ENCODE measurements at regions not wholly inside any gene's neighbourhood (a gene's known extent, or its start where the extent isn't known, plus 50 kb on each side); places are given as distances from the start of the nearest gene placed in this dataset.

DNA sequence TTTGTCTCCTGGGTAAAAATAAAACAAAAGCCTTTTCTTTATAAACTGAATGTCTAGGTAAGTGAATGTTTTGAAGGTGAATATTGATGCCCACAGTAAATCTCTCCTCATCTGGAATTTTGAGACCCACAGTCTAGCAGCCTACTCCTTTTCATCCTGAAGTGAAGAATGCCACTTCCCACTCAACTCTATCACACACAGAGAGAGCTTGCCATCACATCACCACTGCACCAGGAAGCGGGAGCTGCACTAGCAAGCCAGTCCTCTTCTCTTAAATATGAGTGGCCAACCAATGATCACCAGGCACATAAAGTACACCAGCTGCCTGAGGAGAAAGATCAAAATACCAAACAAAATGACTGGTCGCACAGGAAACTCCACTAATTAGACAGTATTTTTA lies 140.8 kb downstream of the MRPL39 start:
- no peak overlapping the region for H3K27ac ChIP-seq (ENCODE audit: low read length)

DNA sequence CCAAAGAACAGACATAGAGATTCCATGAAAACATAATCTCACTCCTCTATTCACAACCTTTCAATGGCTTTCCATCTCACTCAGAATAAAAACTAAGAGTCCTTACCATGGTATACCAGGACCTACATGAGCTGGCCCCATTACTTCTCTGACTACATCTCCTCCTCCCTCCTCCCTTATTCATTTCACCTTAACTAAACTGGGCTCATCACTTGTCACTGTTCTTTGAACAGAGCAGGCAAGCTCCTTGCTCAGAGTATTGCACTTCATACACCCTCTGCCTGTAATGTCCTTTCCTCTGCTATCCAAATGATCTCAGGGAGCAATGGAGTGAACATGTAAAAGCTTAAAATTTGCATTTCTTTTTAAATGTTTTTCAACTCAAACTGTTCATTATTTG lies 142.0 kb downstream of the MRPL39 start:
- Histone ChIP-seq H3K27me3 (ENCODE audit: insufficient read depth, low read depth, low read length) (no peaks in the 10 kb centered on the region), H3K9ac (ENCODE audit: low read length) (no peak overlapping the region), H4K20me1 (ENCODE audit: insufficient read depth) (no peaks in the 10 kb centered on the region), H3K9me3 (ENCODE audit: low read length) (no peaks in the 10 kb centered on the region), H3F3A (ENCODE audit: insufficient read depth, low read length, poor library complexity, severe bottlenecking) (no peaks in the 10 kb centered on the region), H3K27ac (ENCODE audit: low read length) (no peak overlapping the region), H3K36me3 (ENCODE audit: insufficient read depth, low read length) (no peaks in the 10 kb centered on the region), H3K79me2 (replicated peaks; ENCODE audit: insufficient read depth, low read length) (no peaks in the 10 kb centered on the region), H3K4me2 (ENCODE audit: low read length) (no peak overlapping the region), H2AFZ (ENCODE audit: low read depth, low read length) (no peak overlapping the region), H3K9me2 (ENCODE audit: insufficient read depth, low read length) (no peaks in the 10 kb centered on the region), H3K4me3 (ENCODE audit: low read length) (no peak overlapping the region)
- TF ChIP-seq EP300 (conservative IDR thresholded peaks at IDR 0.05; ENCODE audit: poor library complexity, severe bottlenecking) (no peak), SMC3 (conservative IDR thresholded peaks at IDR 0.05; ENCODE audit: poor library complexity) (no peak), TAF1 (IDR thresholded peaks at IDR 0.05; ENCODE audit: low read depth) (no peak), EZH2 (IDR thresholded peaks at IDR 0.05; ENCODE audit: borderline replicate concordance, insufficient read depth, low read length, poor library complexity, severe bottlenecking) (no peak), POLR2AphosphoS5 (IDR thresholded peaks at IDR 0.05) (no peak), MXI1 (conservative IDR thresholded peaks at IDR 0.05; ENCODE audit: poor library complexity, severe bottlenecking) (no peak), RAD21 (conservative IDR thresholded peaks at IDR 0.05) (no peak)
- TF ChIP-seq, protein P1, sequence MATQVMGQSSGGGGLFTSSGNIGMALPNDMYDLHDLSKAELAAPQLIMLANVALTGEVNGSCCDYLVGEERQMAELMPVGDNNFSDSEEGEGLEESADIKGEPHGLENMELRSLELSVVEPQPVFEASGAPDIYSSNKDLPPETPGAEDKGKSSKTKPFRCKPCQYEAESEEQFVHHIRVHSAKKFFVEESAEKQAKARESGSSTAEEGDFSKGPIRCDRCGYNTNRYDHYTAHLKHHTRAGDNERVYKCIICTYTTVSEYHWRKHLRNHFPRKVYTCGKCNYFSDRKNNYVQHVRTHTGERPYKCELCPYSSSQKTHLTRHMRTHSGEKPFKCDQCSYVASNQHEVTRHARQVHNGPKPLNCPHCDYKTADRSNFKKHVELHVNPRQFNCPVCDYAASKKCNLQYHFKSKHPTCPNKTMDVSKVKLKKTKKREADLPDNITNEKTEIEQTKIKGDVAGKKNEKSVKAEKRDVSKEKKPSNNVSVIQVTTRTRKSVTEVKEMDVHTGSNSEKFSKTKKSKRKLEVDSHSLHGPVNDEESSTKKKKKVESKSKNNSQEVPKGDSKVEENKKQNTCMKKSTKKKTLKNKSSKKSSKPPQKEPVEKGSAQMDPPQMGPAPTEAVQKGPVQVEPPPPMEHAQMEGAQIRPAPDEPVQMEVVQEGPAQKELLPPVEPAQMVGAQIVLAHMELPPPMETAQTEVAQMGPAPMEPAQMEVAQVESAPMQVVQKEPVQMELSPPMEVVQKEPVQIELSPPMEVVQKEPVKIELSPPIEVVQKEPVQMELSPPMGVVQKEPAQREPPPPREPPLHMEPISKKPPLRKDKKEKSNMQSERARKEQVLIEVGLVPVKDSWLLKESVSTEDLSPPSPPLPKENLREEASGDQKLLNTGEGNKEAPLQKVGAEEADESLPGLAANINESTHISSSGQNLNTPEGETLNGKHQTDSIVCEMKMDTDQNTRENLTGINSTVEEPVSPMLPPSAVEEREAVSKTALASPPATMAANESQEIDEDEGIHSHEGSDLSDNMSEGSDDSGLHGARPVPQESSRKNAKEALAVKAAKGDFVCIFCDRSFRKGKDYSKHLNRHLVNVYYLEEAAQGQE (IDR thresholded peaks at IDR 0.05; ENCODE audit: borderline replicate concordance): no peak
- TF ChIP-seq, protein P2, sequence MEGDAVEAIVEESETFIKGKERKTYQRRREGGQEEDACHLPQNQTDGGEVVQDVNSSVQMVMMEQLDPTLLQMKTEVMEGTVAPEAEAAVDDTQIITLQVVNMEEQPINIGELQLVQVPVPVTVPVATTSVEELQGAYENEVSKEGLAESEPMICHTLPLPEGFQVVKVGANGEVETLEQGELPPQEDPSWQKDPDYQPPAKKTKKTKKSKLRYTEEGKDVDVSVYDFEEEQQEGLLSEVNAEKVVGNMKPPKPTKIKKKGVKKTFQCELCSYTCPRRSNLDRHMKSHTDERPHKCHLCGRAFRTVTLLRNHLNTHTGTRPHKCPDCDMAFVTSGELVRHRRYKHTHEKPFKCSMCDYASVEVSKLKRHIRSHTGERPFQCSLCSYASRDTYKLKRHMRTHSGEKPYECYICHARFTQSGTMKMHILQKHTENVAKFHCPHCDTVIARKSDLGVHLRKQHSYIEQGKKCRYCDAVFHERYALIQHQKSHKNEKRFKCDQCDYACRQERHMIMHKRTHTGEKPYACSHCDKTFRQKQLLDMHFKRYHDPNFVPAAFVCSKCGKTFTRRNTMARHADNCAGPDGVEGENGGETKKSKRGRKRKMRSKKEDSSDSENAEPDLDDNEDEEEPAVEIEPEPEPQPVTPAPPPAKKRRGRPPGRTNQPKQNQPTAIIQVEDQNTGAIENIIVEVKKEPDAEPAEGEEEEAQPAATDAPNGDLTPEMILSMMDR (IDR thresholded peaks at IDR 0.05; ENCODE audit: poor library complexity, severe bottlenecking): no peak

More for the DNA sequence above, 140.8 kb downstream of the MRPL39 start:
- Histone ChIP-seq H3K9ac (ENCODE audit: low read length) (no peak overlapping the region), H2AFZ (ENCODE audit: low read depth, low read length) (no peak overlapping the region), H3K27me3 (ENCODE audit: insufficient read depth, low read depth, low read length) (no peaks in the 10 kb centered on the region), H3K4me2 (ENCODE audit: low read length) (no peak overlapping the region), H3K79me2 (replicated peaks; ENCODE audit: insufficient read depth, low read length) (no peaks in the 10 kb centered on the region), H4K20me1 (ENCODE audit: insufficient read depth) (no peaks in the 10 kb centered on the region), H3K4me3 (ENCODE audit: low read length) (no peak overlapping the region), H3K9me2 (ENCODE audit: insufficient read depth, low read length) (no peaks in the 10 kb centered on the region), H3K36me3 (ENCODE audit: insufficient read depth, low read length) (no peaks in the 10 kb centered on the region), H3K9me3 (ENCODE audit: low read length) (no peaks in the 10 kb centered on the region), H3F3A (ENCODE audit: insufficient read depth, low read length, poor library complexity, severe bottlenecking) (no peaks in the 10 kb centered on the region)
- no peak for TF ChIP-seq RAD21 (conservative IDR thresholded peaks at IDR 0.05)
- no peak for TF ChIP-seq MXI1 (conservative IDR thresholded peaks at IDR 0.05; ENCODE audit: poor library complexity, severe bottlenecking)
- TF ChIP-seq POLR2AphosphoS5 (IDR thresholded peaks at IDR 0.05): no peak

DNA sequence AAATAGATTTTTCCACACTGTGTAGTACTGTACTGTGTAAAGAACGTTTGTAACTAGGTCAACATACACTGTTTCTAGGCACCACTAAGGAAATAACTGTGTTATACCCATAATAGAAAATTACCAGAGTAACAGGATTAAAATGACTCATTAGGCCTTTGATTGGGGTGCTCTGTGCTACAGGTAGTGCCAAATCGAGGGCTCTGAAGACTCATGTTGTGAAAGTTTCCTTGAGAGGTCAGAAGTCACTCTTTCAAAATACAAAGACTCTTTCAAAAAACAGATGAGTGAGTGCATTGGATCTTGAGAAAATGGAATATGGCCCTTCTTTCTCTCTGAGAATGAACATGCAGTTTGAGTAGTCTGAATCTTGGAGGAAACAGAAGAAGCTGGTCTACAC lies 143.0 kb downstream of the MRPL39 start:
- no peaks in the 10 kb centered on the region for H3K36me3 ChIP-seq (ENCODE audit: insufficient read depth, low read length)
- H3K9me2 ChIP-seq (ENCODE audit: insufficient read depth, low read length): no peaks in the 10 kb centered on the region
- H3K27me3 ChIP-seq (ENCODE audit: insufficient read depth, low read depth, low read length): no peaks in the 10 kb centered on the region
- no peaks in the 10 kb centered on the region for H3F3A ChIP-seq (ENCODE audit: insufficient read depth, low read length, poor library complexity, severe bottlenecking)
- H3K4me2 ChIP-seq (ENCODE audit: low read length): no peak overlapping the region
- H3K4me3 ChIP-seq (ENCODE audit: low read length): no peak overlapping the region
- no peaks in the 10 kb centered on the region for H4K20me1 ChIP-seq (ENCODE audit: insufficient read depth)
- H3K9ac ChIP-seq (ENCODE audit: low read length): no peak overlapping the region
- H3K27ac ChIP-seq (ENCODE audit: low read length): no peak overlapping the region
- no peak for TF ChIP-seq EZH2 (IDR thresholded peaks at IDR 0.05; ENCODE audit: borderline replicate concordance, insufficient read depth, low read length, poor library complexity, severe bottlenecking)
- no peak for TF ChIP-seq RAD21 (conservative IDR thresholded peaks at IDR 0.05)
- TF ChIP-seq POLR2AphosphoS5 (IDR thresholded peaks at IDR 0.05): no peak
- TF ChIP-seq, protein P1 (IDR thresholded peaks at IDR 0.05; ENCODE audit: borderline replicate concordance): no peak
- no peak overlapping the region for H2AFZ ChIP-seq (ENCODE audit: low read depth, low read length)
- H3K79me2 ChIP-seq (replicated peaks; ENCODE audit: insufficient read depth, low read length): no peaks in the 10 kb centered on the region
- H3K9me3 ChIP-seq (ENCODE audit: low read length): no peaks in the 10 kb centered on the region

Data from neural cell (in vitro differentiated cells).